OCI-LY3 (cell line): ENCODE measurements at regions not wholly inside any gene's neighbourhood (a gene's known extent, or its start where the extent isn't known, plus 50 kb on each side); places are given as distances from the start of the nearest gene placed in this dataset.

Source experiments
- H2AFZ ChIP-seq: fragments of 200-600, 300-600 bp; shearing (Covaris generic); 2 replicates; pipeline ENCODE4 v1.6.0; 2014; ENCODE audit warnings: antibody characterized with exemption, low read depth, low read length
- H3K27ac ChIP-seq: fragments of 200-600, 300-600 bp; sonication (generic); 2 replicates; pipeline ENCODE4 v1.5.1; 2014; ENCODE audit warnings: mild to moderate bottlenecking, low read length, moderate library complexity, mixed read lengths
- H3K27me3 ChIP-seq: fragments of 200-600, 300-600 bp; sonication (generic); 2 replicates; pipeline ENCODE4 v1.6.1; 2014; ENCODE audit warnings: low read depth, low read length, mixed read lengths
- H3K36me3 ChIP-seq: fragments of 200-600, 300-600 bp; sonication (generic); replicated peaks from 2 replicates; pipeline ENCODE3; 2014; ENCODE audit warnings: low read depth, low read length, mixed read lengths
- H3K4me1 ChIP-seq: fragments of 300-600, 200-600 bp; sonication (generic); 2 replicates; pipeline ENCODE4 v1.6.1; 2014; ENCODE audit warnings: low read length, mixed read lengths
- H3K4me2 ChIP-seq: fragments of 200-600, 300-600 bp; sonication (generic); 2 replicates; pipeline ENCODE4 v1.6.1; 2014; ENCODE audit warnings: low read length, mixed read lengths
- H3K4me3 ChIP-seq: fragments of 300-600, 200-600 bp; sonication (generic); 2 replicates; pipeline ENCODE4 v1.5.1; 2014; ENCODE audit warnings: antibody characterized with exemption, mild to moderate bottlenecking, low read length, moderate library complexity
- H3K79me2 ChIP-seq: fragments of 300-600, 200-600 bp; shearing (Covaris generic); 2 replicates; pipeline ENCODE4 v1.6.1; 2014; ENCODE audit warnings: mild to moderate bottlenecking, low read length, mixed read lengths
- H3K9ac ChIP-seq: fragments of 300-600, 200-600 bp; shearing (Covaris generic); 2 replicates; pipeline ENCODE4 v1.6.0; 2014; ENCODE audit warnings: mild to moderate bottlenecking, low read length, moderate library complexity
- H3K9me3 ChIP-seq: fragments of 200-600, 300-600 bp; shearing (Covaris generic); 2 replicates; pipeline ENCODE4 v1.6.1; 2014; ENCODE audit warnings: low read length, mixed read lengths; ENCODE audit not compliant: insufficient read depth
- H4K20me1 ChIP-seq: fragments of 200-600, 300-600 bp; sonication (generic); 2 replicates; pipeline ENCODE4 v1.6.1; 2016; ENCODE audit warnings: low read length, mixed read lengths; ENCODE audit not compliant: insufficient read depth
- EZH2phosphoT487 ChIP-seq: fragments of 200-600 bp; shearing (Covaris generic); IDR thresholded peaks from 2 replicates; pipeline ENCODE4 v1.6.1; 2018; ENCODE audit warnings: antibody characterized with exemption, mixed run types, low read depth
- TF ChIP-seq, protein P1 (sequence below): fragments of 200-600, 300-600 bp; sonication (generic); IDR thresholded peaks from 2 replicates; pipeline ENCODE4 v1.5.1; 2014; ENCODE audit warnings: antibody characterized with exemption, low read length, low read depth

DNA sequence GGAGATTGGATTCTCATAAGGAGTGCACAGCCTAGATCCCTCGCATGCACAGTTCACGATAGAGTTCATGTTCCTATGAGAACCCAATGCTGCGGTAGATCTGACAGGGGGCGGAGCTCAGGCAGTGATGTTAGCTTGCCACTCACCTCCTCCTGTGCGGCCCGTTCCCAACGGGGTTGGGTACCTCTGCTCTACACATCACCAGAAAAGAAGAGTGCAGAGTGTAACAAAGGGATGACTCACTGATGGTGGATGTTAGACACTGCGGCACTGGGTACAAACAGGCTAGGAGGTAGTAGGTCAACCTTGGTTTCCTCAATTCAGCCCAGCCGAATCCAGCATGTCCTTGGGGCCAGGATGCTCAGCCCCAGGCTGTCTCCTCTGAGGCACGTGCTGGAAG, 66.8 kb upstream of the CHST15 start:
- Histone ChIP-seq H3K4me3 (no peak overlapping the region), H3K9ac (no peak overlapping the region), H3K4me2 (no peak overlapping the region), H4K20me1 (no peaks in the 10 kb centered on the region), H3K27ac (no peak overlapping the region), H3K9me3 (no peaks in the 10 kb centered on the region), H3K27me3 (no peaks in the 10 kb centered on the region), H3K4me1 (no peaks in the 10 kb centered on the region), H2AFZ (no peak overlapping the region), H3K79me2 (no peaks in the 10 kb centered on the region), H3K36me3 (no peaks in the 10 kb centered on the region)
- no peak for TF ChIP-seq EZH2phosphoT487
- TF ChIP-seq, protein P1, sequence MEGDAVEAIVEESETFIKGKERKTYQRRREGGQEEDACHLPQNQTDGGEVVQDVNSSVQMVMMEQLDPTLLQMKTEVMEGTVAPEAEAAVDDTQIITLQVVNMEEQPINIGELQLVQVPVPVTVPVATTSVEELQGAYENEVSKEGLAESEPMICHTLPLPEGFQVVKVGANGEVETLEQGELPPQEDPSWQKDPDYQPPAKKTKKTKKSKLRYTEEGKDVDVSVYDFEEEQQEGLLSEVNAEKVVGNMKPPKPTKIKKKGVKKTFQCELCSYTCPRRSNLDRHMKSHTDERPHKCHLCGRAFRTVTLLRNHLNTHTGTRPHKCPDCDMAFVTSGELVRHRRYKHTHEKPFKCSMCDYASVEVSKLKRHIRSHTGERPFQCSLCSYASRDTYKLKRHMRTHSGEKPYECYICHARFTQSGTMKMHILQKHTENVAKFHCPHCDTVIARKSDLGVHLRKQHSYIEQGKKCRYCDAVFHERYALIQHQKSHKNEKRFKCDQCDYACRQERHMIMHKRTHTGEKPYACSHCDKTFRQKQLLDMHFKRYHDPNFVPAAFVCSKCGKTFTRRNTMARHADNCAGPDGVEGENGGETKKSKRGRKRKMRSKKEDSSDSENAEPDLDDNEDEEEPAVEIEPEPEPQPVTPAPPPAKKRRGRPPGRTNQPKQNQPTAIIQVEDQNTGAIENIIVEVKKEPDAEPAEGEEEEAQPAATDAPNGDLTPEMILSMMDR: no peak

- Histone ChIP-seq H3K9ac (no peak overlapping the region), H3K9me3 (no peaks in the 10 kb centered on the region), H3K79me2 (no peaks in the 10 kb centered on the region), H4K20me1 (no peaks in the 10 kb centered on the region), H3K4me1 (no peaks in the 10 kb centered on the region), H3K4me3 (no peak overlapping the region), H2AFZ (no peak overlapping the region), H3K27ac (no peak overlapping the region), H3K27me3 (no peaks in the 10 kb centered on the region), H3K36me3 (no peaks in the 10 kb centered on the region), H3K4me2 (no peak overlapping the region)
- no peak for TF ChIP-seq EZH2phosphoT487
- TF ChIP-seq, protein P1: no peak
Observed at GRCh38 chr10:124159153-124159552, 65.8 kb upstream of the CHST15 start.

DNA sequence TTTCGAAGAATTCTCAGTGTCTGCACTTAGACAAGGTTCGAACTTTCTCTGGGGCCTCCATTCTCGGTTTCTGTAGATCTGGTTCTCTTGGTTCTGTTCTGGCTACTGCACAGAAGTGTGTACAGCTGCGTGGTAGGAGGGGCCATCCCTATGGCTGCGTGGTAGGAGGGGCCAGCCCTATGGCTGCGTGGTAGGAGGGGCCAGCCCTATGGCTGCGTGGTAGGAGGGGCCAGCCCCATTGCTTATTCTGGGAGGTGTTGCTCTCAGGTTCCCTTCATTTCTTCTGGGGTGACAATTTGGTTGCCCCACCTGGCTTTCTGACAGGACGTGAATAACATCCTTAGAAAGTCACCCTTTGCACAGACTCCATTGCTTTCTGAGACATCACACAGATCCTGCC, 65.2 kb upstream of the CHST15 start:
- TF ChIP-seq, protein P1: no peak
- no peak for TF ChIP-seq EZH2phosphoT487

GRCh38 chr10:124157271-124157681, 63.9 kb upstream of the CHST15 start:
- Histone ChIP-seq H3K36me3 (no peaks in the 10 kb centered on the region), H3K27ac (no peak overlapping the region), H3K79me2 (no peaks in the 10 kb centered on the region), H3K4me3 (no peak overlapping the region), H3K27me3 (no peaks in the 10 kb centered on the region), H3K9me3 (no peaks in the 10 kb centered on the region), H2AFZ (no peak overlapping the region), H3K9ac (no peak overlapping the region), H3K4me1 (peaks cover 12% of the 10 kb centered on the region), H4K20me1 (no peaks in the 10 kb centered on the region), H3K4me2 (no peak overlapping the region)
- TF ChIP-seq, protein P1: no peak
- TF ChIP-seq EZH2phosphoT487: no peak

More for the DNA sequence above, 65.2 kb upstream of the CHST15 start:
- Histone ChIP-seq H2AFZ (no peak overlapping the region), H3K4me2 (peak overlapping the region; percentile 22; the same call in 1 of the 2 replicates), H3K9me3 (no peaks in the 10 kb centered on the region), H3K27ac (no peak overlapping the region), H4K20me1 (no peaks in the 10 kb centered on the region), H3K27me3 (no peaks in the 10 kb centered on the region), H3K9ac (no peak overlapping the region), H3K4me1 (peaks cover 3% of the 10 kb centered on the region; the same call in 1 of the 2 replicates), H3K4me3 (no peak overlapping the region), H3K36me3 (no peaks in the 10 kb centered on the region), H3K79me2 (no peaks in the 10 kb centered on the region)
